Coronary artery (tissue), 2 donors: ENCODE measurements at regions not wholly inside any gene's neighbourhood (a gene's known extent, or its start where the extent isn't known, plus 50 kb on each side); places are given as distances from the start of the nearest gene placed in this dataset.

Source experiments
- DNase-seq: peaks from one replicate; pipeline ENCODE4 v3.0.0-alpha.2; 2017; ENCODE audit warnings: low spot score
- H3K27ac ChIP-seq, 2 donors: fragments of 200-600 bp; sonication (generic); one replicate each; pipeline ENCODE4 v1.5.1; 2016 to 2019
- H3K4me3 ChIP-seq: fragments of 200-600 bp; sonication (generic); 2 replicates; pipeline ENCODE4 v1.5.1; 2016; ENCODE audit warnings: mild to moderate bottlenecking, moderate library complexity
- CTCF ChIP-seq: fragments of 200-600 bp; sonication (generic); IDR thresholded peaks from one replicate; pipeline ENCODE4 v1.5.1; 2019; ENCODE audit warnings: antibody characterized with exemption

- TF ChIP-seq CTCF, result no peak
- no peak overlapping the region for H3K4me3 ChIP-seq
- no peak for DNase-seq
- H3K27ac ChIP-seq, result no peak overlapping the region
These were observed 581.2 kb upstream of the ZNF608 start for GRCh38 chr5:125327676-125328075.

DNA sequence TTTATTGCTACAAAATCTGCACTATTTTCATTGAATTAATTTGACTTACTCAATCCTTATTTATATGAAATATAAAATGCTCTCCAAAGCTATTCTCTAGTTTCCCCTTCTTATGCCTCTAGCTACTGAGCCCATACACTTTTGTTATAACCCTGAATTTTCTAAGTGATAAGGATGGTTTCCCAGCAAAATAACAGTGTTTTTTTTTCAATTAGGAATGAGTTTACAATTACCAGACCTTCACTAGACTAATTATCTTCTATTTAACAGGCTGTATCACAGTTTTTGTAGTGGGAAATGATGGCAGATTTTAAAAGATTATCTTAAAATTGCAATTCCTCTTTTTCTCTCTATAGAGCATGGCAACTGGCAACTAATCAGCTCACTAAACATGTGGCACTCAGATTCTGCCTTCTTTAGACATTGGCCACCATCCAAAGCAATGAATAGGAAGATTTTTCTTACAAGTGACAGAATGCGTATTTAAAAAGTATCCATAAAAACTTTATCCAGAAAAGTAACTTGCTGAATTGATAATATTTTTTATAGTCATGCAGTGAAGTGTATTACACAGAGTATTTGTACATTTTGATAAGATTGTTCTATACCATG lies 585.7 kb upstream of the ZNF608 start:
- TF ChIP-seq CTCF, result no peak
- Histone ChIP-seq H3K27ac (no peak overlapping the region), H3K4me3 (no peak overlapping the region)
- no peak for DNase-seq

DNA sequence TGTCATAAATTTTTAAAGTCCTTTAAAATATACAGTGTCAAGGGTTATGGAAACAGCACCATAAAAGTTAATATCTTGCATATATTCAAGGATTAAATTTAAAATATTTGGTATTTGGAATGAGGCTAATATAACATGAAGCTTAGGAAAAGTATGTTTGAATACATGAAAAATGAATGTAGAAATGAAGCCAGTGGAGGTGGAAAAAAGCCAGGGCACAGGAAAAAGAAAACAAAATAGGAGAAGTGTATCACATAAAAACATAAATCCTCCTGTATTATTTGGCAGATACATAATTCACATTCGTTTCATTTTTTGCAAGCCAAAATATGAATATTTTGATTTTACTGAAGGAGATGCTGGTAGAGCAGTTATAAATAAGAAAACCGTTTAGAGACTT lies 587.0 kb upstream of the ZNF608 start:
- no peak overlapping the region for H3K27ac ChIP-seq
- H3K4me3 ChIP-seq, result no peak overlapping the region
- TF ChIP-seq CTCF, result no peak
- DNase-seq, result no peak

- TF ChIP-seq CTCF, result no peak
- no peak overlapping the region for H3K4me3 ChIP-seq
- no peak overlapping the region for H3K27ac ChIP-seq
- no peak for DNase-seq
These were observed 590.0 kb upstream of the ZNF608 start for GRCh38 chr5:125336401-125336800.

DNA sequence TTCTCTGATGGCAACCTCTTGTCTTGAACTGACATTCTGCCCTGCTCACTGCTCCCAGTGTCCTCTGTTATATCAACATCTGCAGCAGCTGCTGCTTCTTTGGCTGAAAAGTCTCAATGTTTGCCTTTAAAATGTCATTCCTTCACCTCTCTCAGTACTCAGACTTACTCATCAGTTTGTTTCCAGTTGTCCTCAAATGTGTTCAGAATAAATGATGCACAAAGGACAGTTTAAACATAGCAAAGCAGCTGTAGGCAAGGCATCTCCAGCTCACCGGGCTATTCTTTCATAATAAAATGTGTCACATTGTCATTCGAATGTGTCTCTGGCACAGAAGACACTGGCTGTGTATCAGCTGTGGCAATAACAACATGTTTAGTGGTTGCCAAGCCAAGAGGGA lies 590.9 kb upstream of the ZNF608 start:
- no peak for TF ChIP-seq CTCF
- no peak for DNase-seq
- Histone ChIP-seq H3K27ac (no peak overlapping the region), H3K4me3 (no peak overlapping the region)

DNA sequence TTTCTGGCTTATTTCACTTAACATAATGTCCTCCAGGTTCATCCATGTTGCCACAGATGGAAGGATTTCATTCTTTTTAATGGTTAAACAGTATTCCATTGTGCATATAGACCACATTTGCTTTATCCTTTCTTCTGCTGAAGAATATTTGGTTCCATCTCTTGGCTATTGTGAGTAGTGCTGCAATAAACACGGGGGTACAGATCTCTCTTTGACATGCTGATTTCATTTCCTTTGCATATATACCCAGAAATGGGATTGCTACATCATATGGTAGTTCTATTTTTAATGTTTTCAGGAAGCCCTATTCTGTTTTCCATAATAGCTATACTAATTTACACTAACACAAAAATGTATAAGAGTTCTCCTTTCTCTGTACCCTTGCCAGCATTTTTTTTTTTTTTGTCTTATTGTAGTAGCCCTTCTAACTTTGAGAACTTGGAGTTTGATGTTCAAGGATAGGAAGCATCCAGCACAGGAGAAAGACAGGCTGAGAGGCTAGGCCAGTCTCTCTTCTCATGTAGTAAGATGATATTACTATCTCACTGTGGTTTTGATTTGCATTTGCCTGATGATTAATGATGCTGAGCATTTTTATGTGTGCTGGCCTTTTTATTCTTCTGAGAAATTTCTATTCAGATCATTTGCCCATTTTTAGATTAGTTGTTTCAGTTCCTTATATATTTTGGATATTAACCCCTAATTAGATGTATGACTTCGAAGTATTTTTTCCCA lies 592.2 kb upstream of the ZNF608 start:
- DNase-seq, result no peak
- TF ChIP-seq CTCF, result no peak
- Histone ChIP-seq H3K27ac (no peak overlapping the region), H3K4me3 (no peak overlapping the region)

- Histone ChIP-seq H3K4me3 (no peak overlapping the region), H3K27ac (no peak overlapping the region)
- DNase-seq, result no peak
- no peak for TF ChIP-seq CTCF
These were observed 595.0 kb upstream of the ZNF608 start for GRCh38 chr5:125341436-125341835.
